ENCODE measurements at regions not wholly inside any gene's neighbourhood (a gene's known extent, or its start where the extent isn't known, plus 50 kb on each side); places are given as distances from the start of the nearest gene placed in this dataset.

- DNase-seq, result peak; percentile 59
These were observed 895.1 kb downstream of the PCDH18 start for GRCh38 chr4:136637071-136637777.

- no peak for DNase-seq
These were observed 896.1 kb downstream of the PCDH18 start for GRCh38 chr4:136636155-136636554.

DNA sequence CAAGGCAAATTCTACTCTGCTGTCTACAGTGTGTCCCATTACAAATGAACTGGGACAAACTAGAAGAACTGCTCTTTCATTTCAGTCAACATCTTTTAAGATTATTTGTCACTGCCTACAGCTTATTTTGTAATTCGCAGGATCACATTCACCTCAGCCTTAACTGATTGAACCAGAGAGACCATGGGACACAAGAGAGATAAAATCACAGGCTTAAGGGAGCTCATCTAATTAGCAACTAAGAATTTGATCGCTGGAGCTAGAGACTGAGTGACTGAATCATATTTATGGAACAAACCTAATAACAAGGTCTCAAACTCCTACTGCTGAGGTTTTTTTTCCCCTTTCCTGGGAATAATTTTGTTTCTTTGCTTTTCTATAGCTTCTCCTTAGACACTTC lies 898.2 kb downstream of the PCDH18 start:
- no peak for DNase-seq

DNA sequence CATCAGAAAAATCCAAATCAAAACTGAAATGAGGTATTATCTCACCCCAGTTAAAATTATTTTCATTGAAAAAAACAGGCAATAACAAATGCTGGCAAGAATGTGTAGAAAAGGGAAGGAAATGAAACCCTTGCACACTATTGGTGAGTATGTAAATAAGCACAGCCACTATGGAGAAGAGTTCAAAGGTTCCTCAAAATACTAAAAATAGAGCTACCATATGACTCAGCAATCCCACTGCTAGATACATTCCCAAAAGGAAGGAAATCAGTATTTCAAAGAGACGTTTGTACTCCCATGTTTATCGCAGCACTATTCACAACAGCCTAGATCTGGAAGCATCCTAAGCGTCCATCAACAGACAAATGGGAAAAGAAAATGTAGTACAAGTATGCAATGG lies 932.4 kb downstream of the PCDH18 start:
- no peak for DNase-seq

GRCh38 chr4:136590440-136590839 lies 941.9 kb downstream of the PCDH18 start:
- no peak for DNase-seq

DNA sequence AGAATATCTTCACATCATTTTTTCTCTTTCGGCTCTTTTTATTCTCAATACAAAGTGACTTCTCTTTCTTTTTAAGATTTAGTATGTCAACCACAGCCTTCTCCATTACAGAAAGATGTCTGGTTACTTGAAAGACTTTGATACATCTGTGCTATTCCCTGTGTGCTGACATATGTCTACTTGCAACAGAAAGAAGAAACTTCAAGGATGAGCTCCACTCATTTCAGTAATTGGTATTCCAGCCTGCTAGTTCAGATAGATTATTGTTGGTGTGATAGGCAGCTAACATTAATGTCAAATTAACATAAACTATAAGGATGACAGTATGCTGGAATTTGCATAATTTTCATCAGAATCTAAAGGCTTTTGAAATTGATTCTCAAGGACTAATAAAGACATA lies 948.7 kb downstream of the PCDH18 start:
- no peak for DNase-seq

GRCh38 chr4:136581119-136581518 lies 951.2 kb downstream of the PCDH18 start:
- DNase-seq, result no peak

DNA sequence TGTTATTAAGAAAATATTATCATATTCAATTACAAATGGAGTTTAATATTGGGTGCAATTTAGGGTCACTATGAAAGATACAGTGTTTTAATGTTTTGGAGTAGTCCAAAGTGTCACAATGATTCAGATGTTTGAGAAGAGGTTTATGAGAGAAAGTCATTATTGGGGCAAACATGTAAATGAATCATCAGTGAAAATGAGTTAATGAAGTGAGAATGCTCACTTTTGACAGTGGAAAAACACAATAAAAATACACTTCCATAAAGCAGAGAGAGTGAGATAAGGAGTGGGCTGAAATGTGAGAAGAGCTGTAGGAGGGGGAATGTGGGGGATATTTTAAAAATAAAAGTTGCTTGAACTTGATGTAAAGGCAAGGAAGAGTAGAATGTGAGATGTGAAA lies 957.1 kb downstream of the PCDH18 start:
- no peak for DNase-seq

DNA sequence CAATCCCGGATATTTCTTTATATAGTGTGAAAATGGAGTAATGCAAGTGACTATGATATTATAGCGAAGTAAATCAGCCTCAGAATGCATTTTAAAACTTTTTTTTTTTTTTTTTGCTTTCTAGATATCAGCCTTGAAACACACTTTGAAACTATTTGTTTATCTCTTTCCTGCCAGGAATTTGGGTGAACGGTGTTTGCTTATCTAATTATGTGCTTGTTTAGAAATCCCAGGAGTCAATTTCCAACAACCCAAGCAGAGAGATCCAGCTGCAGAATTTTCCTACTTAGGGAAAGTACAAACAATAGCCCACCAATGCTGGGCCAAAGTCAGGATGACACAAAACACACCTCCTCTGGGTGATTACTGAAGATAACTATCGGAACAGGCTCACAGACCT lies 958.8 kb downstream of the PCDH18 start:
- DNase-seq, result no peak

GRCh38 chr4:136571315-136571714 lies 961.0 kb downstream of the PCDH18 start:
- peak; percentile 93 for DNase-seq

DNA sequence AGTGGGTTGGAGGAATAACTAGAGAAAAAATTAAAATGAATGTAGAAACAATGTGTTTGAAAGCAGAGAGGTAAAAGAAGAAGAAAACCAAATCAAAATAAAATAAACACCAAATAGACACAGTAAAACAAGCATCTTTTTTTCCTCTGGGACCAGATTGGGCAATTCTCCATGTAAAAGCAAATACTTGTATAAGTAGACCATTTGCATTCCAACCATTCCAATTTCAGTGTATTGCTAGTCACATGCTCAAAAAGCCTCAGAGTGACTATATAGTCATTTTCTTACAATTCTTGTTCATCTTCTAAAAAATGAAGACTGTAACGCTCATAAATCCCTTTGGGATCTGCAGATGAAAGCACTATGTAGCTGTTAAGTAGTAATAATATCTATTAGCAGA lies 969.5 kb downstream of the PCDH18 start:
- no peak for DNase-seq

DNA sequence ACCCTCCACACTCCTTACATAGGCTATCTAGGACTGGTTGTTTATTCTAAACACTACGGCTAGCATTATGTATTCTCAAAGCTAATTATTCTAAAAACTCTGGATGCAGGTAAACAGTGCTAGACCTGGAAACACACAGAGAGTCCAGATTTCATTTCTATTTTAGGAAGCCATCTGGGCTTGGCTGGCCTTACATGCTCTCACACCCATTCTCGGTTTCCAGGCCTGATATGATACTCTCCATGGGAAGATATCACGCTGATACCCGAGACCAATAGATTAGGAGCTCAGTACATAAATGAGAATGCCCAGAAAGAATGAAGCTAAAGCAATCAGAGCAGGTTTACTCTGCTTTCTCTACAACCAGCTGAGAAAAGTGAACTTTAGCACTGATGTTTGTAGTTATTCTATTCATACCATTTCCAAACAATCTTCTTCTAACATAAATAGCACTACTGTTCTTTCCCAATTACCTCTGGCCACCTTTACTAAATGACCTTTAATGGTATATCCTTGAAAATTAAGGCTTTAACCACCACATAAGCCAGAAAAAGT lies 973.3 kb downstream of the PCDH18 start:
- DNase-seq, result no peak

GRCh38 chr4:136557396-136557795 lies 974.9 kb downstream of the PCDH18 start:
- DNase-seq, result no peak

GRCh38 chr4:136554033-136554432 lies 978.3 kb downstream of the PCDH18 start:
- DNase-seq, result no peak

- no peak for DNase-seq
These were observed 980.5 kb downstream of the PCDH18 start for GRCh38 chr4:136551753-136552152.

- no peak for DNase-seq
These were observed 991.5 kb downstream of the PCDH18 start for GRCh38 chr4:136540747-136541146.

- DNase-seq, result no peak
These were observed 1004.2 kb downstream of the PCDH18 start for GRCh38 chr4:136528131-136528530.

- no peak for DNase-seq
These were observed 1005.8 kb downstream of the PCDH18 start for GRCh38 chr4:136526517-136526916.

DNA sequence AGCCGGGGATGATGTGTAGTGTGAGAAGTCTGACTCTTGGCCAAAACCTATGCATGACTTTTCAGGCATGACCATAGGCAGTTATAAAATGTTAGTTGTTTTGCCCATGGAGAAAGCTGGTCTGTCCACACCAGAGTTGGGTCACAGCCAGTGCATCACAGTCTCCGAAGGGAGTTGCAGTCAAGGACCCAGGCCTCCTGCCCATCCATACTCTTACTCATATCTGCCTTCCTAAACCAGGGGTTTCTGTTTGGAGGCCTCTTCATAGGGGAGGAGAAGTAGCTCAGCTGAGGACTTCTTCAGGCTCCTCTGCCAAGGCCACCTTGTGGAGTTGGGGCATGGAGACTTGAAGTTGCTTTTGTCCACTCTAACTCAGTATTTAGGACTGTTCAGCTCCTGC lies 1008.3 kb downstream of the PCDH18 start:
- no peak for DNase-seq

- no peak for DNase-seq
These were observed 1015.9 kb downstream of the PCDH18 start for GRCh38 chr4:136516371-136516770.

GRCh38 chr4:136505020-136505419 lies 1027.3 kb downstream of the PCDH18 start:
- no peak for DNase-seq

- no peak for DNase-seq
These were observed 1036.4 kb downstream of the PCDH18 start for GRCh38 chr4:136495851-136496250.

DNA sequence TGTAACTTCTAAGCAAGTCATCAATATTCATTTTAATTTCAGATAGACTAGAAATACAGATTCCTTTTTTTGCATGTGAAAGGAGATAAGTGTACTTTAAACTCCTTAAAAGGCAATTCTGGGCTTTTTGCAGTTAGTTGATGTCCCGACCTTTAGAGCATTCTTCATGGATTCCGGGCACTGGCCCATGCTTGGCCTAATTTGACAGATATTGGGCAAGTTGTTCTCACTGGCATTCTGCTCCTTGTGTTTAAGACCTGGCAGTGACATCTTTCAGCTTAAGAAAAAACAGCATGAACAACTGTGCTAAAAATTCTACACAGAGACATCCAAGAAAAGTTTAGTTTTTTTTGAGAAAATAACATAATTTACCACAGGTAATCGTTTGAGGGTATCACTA lies 1037.2 kb downstream of the PCDH18 start:
- no peak for DNase-seq

GRCh38 chr4:136489101-136489500 lies 1043.2 kb downstream of the PCDH18 start:
- no peak for DNase-seq

DNA sequence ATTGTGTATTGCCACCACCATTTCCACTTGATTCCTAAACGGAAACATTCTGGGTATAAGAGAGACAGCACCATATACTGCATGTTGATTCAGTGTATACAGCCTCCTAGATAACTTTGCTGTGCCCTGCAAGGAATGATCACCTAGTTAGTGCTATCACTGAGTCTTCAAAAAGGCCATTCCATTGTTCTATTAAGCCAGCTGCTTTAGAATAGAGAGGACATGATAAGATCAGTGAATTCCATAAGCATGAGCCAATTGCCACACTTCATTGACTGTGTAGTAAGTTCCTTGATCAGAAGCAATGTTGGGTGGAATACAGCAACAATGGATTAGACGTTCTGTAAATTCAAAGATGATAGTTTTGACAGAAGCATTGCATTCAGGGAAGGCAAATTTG lies 1047.3 kb downstream of the PCDH18 start:
- no peak for DNase-seq
